Omental fat pad (tissue), 3 donors: ENCODE measurements at regions not wholly inside any gene's neighbourhood (a gene's known extent, or its start where the extent isn't known, plus 50 kb on each side); places are given as distances from the start of the nearest gene placed in this dataset.

Experiments used
- ATAC-seq: fragments of 150-250 bp; one replicate; pipeline ENCODE4 v1.9.1; 2016; ENCODE audit warnings: mild to moderate bottlenecking, moderate library complexity; ENCODE audit not compliant: low FRiP score
- DNase-seq: peaks from one replicate; pipeline ENCODE4 v3.0.0-alpha.2; 2019; ENCODE audit warnings: low spot score
- TF ChIP-seq, protein P1 (sequence below), 3 donors: fragments of 450-650 bp; IDR thresholded peaks; one replicate each; pipeline ENCODE4 v1.5.1; 2016 to 2017; ENCODE audit warnings: antibody characterized with exemption in 3 of 3, mild to moderate bottlenecking in 3 of 3, moderate library complexity in 2 of 3

DNA sequence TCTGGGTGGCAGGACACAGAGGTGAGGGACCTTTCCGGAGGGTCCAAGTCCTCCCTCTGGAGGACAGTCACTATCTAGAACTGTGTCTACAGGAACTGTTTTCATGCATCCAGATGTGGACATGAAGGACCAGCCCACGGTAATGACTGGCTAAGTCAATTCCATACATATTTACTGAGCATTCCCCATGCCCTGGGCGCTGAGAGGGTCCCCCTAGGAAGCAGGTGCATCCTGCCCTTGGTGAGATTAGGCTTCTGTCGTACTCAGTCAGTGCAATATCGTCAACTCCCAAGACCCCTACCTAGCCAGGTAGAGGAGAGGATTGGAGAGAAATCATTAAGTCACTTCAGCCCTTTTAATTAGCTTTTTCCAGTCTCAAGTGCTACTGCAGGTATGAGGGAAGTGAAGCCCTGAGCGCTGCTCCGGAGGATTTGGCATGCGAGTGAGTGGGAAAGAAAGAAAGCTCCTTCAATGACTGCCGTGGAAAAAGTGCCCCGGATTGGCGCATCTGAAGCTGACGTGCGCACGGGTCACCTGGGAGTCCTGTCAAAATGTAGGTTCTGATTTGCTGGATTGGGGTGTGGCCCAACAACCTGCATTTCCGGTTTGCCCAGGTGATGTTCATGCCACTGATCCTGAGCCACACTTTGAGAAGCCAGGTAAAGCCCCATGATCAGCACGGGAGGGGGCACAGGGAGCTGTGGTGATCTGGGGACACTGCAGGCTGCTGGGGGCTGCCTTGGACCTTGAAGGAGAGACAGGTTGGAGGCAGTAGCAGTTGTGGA, 367.4 kb upstream of the TNRC6C start:
- DNase-seq (no peak), ATAC-seq (no peak)
- TF ChIP-seq, protein P1, sequence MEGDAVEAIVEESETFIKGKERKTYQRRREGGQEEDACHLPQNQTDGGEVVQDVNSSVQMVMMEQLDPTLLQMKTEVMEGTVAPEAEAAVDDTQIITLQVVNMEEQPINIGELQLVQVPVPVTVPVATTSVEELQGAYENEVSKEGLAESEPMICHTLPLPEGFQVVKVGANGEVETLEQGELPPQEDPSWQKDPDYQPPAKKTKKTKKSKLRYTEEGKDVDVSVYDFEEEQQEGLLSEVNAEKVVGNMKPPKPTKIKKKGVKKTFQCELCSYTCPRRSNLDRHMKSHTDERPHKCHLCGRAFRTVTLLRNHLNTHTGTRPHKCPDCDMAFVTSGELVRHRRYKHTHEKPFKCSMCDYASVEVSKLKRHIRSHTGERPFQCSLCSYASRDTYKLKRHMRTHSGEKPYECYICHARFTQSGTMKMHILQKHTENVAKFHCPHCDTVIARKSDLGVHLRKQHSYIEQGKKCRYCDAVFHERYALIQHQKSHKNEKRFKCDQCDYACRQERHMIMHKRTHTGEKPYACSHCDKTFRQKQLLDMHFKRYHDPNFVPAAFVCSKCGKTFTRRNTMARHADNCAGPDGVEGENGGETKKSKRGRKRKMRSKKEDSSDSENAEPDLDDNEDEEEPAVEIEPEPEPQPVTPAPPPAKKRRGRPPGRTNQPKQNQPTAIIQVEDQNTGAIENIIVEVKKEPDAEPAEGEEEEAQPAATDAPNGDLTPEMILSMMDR (IDR thresholded peaks at IDR 0.05) = no peak

DNA sequence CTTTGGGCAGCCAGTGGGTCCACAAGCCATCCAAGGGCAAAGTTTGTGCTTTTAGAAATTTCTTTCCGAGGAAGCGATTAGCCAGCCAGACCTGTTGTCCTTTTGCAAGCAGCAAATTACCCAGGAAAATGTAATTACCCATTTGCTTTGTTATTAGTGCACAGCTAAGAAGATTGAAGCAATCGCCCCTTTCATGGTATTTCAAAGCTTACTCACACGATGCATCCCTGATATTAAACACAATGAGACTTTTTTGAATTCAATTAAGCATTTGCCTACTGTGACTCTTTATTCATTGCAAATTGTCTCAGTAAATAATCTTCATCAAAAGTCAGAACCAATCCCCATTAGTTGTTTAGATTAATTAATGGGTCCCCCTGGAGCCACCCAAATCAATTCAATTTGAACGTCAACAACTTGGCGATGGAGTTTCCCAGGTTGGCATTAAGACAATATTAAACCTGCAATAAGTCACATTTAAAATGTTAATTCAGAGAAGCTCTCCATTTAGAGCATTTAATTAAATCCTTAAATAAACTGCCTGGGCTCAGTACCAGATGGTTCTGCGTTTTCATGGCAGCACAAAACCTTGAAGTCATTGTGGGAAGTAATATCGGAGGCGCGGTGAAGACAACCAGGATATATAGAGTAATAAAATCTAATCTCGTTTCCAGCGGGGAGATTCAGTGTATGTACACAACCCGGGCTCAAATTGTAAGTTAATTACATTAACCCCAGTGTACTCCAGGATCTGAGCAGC, 366.2 kb upstream of the TNRC6C start:
- TF ChIP-seq, protein P1 (IDR thresholded peaks at IDR 0.05) = no peak
- DNase-seq = no peak
- ATAC-seq = no peak

DNA sequence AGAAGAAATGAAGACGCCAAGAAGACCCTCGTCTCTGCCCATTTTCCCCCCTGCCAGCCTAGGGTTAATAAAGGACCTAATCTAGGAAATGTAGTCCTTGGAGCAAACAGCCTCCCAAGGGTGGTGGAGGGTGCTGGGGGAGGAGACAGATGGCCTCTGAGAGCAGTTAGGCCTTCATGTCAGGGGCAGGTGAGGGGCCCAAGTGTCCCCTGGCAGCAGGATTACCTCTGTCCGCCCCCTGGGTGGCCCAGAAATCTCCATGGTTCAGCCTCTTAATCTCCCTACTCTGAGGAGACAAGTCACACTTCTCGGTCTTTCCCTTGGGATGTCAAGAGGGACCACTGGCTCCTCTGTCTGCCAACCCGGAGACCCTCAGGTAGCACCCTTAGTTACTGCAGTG, 365.4 kb upstream of the TNRC6C start:
- DNase-seq (no peak), ATAC-seq (no peak)
- TF ChIP-seq, protein P1 (IDR thresholded peaks at IDR 0.05) = no peak

DNA sequence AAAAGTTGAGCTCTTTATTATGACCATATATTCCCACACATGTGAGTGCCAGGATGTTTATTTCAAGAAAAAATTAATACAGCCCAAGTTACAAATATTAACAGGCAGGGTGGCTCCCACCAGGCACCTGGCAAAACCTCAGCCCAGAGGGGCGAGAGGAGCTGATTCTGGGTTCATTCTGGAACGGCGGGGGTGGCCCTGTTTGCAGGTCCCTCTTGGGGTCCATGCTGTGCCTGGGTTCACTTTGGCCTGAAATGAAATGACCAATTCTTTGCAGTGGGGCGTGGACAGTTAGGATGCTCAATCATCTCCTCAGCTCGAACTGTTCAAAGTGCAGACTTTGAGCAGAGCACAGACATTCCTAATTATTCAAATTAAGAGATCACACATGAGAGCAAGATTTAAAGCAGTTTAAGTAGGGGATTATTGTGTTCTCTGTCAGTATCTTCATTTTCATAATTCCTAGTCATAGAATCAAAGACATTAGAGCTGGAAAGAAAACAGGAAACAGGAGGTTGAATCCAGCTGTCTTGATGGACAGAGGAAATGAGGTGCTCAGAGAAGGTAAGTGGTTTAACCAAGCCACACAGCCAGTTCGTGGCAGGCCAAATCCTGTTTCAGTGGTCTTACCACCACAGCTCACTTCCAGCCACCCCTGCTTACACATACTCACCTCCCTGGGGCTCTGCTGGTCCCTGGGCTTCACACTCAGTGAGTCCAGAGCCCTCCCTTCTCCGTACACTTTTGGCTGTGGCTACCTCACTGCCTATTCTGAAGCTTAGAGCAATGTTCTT, 363.9 kb upstream of the TNRC6C start:
- TF ChIP-seq, protein P1 (IDR thresholded peaks at IDR 0.05) = no peak
- ATAC-seq = no peak
- DNase-seq = no peak

DNA sequence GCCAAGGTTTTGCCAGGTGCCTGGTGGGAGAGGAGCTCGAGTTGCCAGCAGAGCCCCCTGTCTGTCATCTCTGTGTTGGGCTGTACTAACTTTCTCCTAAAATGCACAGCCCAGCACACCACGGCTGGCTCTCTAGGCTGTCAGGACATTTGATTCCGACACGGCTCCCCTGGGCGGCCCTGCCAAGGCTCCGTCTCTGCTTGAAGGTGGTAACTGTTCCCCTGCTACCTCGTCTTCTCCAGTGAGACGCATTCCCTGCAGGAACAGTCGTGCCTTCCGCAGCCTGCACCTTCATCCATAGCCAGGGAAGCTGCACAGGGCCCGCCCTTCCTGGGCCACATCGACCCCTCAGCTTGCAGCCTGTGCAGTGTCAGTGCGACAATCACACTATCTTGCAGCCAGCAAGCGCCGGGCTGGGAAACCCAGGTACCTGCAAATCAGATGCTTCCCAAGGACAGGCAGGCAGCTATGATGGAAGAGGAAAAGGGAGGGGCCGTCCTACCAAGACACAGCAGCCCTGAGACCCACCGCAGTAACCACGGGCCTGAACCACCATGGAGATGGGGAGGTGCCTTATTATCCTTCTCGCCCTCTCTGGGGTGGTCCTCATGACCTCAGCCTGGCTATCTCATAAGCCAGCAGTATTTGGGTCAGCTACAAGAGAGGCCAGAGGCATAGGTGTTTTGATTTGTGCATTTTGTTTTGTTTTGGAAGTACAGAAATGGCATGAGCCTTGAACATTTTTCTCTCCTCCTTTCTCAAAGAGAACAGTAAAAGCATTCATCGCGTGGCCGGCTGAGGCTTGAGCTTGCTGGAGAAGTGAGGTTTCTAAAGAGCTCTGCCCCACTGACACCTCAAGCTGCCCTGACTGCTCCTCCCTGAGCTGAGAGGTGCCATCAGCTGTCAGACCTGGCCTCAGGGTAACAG, 361.7 kb upstream of the TNRC6C start:
- ATAC-seq (no peak), DNase-seq (no peak)
- TF ChIP-seq, protein P1 (IDR thresholded peaks at IDR 0.05) = no peak
